ENCODE measurements at regions not wholly inside any gene's neighbourhood (a gene's known extent, or its start where the extent isn't known, plus 50 kb on each side); places are given as distances from the start of the nearest gene placed in this dataset.
"Not testable (repeated sequence)": the region's sequence is repeated elsewhere in the genome, so short reads cannot be mapped to it uniquely, and the experiment has no call there.

DNA sequence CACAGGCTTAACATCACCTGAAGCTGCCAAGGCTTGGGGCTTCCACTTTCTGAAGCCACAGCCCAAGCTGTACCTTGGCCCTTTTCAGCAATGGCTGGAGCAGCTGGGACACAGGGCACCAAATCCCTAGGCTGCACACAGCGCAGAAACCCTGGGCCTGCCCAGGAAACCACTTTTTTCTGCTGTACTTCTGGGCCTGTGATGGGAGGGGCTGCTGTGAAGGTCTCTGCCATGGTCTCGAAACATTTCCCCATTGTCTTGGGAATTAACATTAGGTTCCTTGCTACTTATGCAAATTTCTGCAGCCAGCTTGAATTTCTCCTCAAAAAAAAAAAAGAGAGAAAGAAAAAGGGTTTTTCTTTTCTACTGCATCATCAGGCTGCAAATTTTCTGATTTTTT lies 219.1 kb downstream of the RPL10L start:
- DNase-seq: no peak

DNA sequence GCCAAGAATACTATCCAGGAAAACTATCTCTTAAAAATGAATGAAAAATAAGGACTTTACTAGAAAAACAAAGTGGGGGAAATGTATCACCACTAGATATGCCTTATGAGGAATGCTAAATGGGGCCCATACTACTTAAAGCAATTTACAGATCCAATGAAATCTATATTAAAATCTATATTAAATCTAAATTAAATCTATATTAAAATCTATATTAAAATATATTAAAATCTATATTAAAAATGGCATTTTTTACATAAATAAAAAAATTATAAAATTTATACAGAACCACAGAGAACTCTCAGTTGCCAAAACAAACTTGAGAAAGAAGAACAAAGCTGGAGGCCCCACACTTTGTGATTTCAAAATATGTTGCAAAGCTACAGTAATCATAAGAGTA lies 234.5 kb downstream of the RPL10L start:
- DNase-seq: no peak

DNA sequence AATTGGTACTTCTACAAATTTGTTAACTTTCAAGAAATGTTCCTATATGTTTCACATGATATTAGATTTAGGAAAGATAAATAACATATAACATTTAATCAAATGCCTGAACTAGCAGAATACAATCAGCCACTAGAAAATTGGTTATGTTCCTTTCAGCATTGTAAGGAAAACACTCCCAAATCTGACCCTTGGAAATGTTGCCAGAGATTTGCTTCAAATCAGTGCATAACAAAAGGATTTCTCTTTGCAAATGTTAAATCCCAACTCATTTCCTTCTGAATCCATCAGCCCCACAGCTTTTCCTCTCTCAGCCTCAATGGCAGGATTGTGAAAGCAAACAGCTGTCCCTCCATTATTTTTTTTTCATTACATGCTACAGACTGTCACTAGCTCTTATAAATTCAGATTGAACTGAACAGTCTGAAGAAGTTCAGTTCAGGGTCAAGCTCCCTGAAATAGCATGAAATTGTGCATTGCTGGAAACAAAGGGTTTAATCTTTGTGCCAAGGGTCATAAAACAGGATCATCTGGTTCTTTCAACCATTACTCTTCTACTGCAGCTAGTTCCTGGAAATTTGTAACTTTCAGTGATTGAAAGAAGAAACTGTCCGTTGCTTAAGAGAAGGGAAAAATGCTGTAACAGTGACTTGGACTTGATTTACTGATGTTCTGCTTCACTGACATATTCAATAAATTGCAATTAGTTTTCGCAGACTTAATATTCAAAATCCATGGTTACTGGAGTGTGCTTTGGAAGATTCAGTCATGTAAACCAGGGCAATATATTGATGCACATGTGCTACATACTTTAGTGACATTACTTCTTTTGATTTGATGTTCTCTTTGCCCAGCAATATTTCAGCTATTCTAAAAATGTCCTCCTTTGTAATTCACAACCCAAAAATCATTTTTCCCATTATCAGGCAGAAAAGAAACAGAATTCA lies 246.4 kb downstream of the RPL10L start:
- DNase-seq: no peak

DNA sequence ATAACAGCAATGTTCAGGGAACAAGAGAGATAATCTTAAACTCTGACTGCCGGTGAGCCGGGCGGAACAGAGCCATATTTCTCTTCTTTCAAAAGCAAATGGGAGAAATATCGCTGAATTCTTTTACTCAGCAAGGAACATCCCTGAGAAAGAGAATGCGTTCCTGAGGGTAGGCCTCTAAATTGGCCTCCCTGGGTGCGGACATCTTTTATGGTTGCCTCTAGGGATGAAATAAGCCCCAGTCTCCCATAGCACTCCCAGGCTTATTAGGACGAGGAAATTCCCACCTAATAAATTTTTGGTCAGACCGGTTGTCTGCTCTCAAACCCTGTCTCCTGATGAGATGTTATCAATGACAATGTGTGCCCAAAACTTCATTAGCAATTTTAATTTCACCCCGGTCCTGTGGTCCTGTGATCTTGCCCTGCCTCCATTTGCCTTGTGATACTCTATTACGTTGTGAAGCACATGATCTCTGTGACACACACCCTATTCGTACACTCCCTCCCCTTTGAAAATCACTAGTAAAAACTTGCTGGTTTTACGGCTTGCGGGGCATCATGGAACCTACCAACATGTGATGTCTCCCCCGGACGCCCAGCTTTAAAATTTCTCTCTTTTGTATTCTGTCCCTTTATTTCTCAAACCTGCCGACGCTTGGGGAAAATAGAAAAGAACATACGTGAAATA lies 249.4 kb downstream of the RPL10L start:
- DNase-seq: not testable (repeated sequence)

DNA sequence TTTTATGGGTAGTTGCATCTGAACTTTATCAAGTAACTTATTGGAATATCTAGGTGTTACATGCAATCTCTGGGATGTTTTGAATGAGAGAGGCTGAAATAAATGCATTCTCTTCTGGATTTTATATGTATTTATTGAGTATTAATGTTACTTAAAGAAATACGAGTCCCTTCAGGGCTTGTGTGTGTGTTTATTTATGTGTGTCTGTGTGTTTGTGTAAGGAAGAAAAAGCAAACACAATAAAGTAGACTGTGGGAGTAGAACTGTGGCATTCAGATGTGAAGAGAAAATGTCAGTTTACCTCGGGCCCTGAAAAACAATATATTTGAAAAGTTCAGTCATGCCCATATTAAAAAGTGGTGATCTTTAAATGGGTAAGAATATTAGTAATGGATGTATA lies 250.5 kb downstream of the RPL10L start:
- no peak for DNase-seq

DNA sequence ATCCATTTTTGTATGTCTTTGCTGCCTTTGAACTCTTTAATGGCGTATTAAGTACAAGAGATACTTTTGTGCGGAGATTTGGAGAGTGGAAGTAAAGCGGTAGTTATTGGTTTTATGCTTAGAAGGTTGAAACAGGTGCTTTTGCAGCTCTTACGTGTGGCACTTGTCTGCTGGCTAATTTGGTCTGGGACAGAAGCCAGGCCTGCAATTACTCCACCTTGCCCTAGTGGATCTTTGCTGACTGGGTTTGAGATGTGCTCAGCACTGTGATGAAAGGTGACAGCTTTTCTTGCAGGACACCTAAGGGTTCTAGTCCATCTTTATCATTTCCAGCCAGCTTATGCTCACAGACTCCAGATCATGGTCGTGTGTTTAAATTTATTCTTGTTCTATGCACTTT lies 252.5 kb downstream of the RPL10L start:
- no peak for DNase-seq

DNA sequence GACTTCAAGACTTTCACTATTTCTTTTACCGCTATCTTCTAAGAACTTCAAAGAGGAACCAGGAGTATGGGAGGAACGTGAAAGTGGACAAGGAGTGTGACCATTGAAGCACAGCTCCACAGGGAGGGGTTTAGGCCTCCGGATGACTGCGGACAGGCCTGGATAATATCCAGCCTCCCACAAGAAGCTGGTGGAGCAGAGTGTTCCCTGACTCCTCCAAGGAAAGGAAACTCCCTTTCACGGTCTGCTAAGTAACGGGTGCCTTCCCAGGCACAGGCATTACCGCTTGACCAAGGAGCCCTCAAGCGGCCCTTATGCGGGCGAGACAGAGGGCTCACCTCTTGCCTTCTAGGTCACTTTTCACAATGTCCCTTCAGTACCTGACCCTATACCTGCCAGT lies 267.0 kb downstream of the RPL10L start:
- DNase-seq: no peak

DNA sequence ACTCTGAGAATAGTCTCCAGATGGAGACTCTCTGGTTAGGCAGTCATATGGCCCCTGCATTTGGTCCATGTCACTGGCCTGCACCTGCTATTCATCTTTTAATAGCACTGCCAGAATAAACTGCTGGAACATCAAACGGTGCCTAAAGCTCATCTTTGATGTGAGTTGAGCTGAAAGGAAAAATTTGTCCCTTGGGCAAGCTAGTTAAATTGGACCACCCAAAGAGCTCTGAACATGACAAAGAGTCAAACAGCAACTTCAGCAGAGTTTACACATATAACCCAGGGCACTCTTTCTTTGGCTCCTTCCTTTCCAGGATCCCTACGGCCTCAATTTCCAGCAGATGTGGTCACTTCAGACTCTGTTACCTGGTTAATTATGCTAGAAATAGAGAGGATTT lies 269.9 kb downstream of the RPL10L start:
- DNase-seq: no peak

DNA sequence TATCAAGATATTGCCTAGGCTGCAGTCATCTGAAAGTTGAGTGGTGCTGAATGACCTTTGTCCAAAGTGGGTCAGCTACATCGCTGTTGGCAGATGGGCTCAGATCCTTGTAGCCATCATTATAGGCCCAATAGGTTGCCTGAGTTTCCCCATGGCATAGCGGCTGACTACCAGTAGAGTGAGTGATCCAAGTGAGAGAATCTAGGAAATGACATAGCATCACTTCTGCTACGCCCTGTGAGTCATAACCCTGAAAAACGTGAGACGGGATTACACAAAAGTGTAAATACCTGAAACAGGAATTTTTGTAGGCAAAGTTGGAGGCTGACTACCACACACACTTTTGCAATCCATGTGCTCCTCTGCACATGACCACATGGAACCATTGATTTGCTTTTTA lies 273.3 kb downstream of the RPL10L start:
- no peak for DNase-seq

DNA sequence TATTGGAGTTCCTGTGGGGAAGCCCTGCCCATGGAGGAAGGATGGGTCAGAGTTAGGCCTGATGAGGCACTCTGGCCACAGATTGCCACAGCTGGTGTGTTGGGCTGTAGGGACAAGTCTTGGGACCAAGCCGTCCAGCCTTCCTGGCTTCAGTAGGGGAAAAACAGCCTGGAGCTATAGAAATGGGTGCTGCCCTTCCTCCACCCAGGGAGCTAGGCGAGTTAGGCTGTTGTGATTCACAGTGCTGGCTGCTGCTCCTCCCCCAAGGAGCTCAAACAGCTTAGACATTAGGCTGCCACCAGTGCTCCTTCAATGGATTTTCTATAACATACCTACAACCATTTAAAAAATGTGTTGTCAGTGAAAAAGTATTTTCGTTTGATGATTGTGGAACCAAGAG lies 274.3 kb downstream of the RPL10L start:
- no peak for DNase-seq

DNA sequence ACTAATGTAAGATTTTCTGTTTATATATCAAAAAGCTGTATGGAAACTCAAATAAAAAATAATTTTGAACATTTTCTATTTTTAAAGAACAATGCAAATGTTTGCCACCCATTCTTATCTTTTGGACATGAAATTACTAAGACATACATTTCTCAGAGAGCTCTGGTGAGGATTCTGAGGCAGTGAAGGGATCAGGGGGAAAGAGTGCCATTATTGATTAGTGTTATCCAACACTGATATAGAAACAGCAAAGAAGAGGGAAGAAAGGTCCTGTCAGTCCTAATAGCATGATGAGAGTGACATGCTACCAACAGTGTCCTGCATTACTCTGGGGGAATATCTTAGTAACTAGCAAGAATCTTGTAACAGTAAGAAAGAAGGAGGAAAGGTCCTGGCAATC lies 282.2 kb downstream of the RPL10L start:
- DNase-seq: no peak

DNA sequence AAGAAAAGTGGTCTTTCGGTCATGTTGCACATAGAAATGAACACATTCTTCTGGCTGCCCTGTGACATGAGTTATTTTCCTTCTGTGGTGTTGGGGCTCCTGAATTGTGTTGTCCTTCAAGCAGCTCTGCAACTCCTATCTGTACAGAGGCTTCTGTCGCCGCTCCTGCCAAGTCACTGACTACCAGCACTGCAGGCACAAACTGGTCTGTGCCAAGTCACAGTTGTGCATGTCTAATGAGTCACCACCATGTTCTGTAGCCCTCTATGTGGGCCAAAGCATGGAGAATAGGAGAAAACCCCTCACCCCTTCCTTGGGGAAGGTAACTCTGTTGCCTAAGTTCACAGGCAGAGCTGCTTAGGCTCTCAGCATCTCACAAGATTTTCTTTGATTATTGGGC lies 283.3 kb downstream of the RPL10L start:
- DNase-seq: no peak

DNA sequence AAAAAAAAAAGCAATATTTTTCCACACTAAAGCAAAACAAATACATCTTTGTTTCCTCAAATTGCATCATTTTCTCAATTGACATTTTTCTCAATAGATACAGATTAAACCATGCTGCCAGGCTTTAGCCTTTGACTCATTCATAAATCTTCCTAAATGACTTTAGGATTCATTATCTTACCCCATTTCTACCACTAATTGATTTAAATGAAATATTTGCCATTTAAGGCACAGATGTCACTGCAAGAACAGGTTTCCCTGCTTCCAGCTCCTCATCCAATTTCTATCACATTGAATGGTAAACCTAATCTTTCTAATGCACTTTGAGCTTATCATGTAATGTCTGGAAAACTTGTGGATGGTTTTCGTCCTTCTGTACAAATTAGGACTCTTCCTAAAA lies 298.7 kb downstream of the RPL10L start:
- DNase-seq: no peak

DNA sequence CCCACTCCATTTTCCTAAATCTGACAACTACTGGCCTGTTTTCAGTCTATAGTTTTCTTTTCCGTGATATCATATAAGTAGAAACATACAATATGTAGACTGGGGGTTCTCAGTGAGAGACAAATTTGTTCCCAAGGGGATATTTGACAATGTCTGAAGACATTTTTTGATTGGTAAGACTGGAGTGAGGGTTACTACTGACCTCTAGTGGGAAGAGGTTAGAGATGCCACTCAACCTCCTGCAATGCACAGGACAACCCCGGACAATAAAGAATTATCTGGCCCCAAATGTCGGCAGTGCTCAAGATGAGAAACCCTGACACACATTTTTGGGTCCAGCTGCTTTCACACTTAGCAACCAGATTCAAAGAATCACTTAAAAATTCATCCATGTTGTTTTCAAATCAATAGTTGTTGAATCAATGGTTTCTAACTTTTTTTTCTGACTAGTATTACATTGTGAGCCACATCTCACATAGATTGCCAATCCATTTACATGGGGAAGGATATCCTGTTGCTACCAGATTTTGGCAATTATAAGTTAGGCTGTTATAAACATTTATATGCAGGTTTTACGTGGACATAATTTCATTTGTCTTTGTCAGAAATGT lies 307.1 kb downstream of the RPL10L start:
- peak; percentile 28 to 63 for DNase-seq

DNA sequence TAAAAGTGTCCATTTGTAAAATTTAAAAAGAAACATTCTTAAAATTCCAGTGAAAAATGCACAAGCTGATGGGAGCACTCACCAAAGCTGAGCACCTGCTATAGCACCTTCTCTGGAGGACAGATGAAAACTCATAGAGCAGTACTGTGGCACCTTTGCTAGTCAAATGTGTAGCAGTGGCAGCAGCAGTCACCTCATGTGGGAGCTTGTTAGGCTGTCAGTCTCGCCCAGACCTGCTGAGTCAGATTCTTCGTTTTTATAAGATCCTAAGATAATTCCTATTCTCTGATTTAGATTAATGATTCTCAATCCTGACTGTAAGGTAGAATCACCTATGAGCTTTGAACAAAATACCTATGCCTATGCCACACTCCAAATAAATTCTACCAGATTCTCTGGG lies 325.8 kb downstream of the RPL10L start:
- DNase-seq: no peak

DNA sequence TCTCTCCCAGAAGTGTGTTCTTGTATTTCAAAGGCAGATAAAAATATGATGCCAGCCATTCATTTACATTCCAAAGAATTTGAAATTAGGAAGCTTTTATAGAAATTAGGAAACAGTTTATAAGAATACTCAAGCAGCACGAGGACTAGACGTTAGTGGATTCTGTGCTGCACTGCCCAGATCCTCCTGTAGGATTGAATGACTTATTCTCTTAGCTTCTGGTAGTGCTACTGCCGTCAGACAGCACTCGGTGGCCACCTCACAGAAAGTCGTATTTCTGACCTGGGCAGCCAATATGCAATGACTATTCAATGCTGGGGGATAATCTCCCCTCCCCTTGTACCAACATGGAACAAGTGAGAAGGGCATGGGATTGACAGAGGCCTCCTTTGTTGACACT lies 326.4 kb downstream of the RPL10L start:
- no peak for DNase-seq

DNA sequence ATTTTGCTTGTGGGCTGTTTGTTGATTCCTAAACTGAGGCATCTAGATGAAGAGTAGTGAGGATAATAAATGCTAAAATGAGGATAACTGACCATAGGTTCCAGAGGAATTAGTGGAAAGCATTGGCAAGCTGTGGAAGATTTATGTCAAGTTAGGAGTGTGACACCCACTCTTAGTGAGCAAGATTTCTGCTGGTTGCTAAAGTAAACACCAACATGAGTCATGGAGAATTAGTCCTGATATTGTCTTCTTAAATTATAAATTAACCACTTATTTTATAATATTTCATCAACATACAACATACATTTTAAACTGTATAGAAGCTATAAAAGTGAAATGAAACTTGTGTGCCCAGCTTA lies 328.2 kb downstream of the RPL10L start:
- DNase-seq: no peak

DNA sequence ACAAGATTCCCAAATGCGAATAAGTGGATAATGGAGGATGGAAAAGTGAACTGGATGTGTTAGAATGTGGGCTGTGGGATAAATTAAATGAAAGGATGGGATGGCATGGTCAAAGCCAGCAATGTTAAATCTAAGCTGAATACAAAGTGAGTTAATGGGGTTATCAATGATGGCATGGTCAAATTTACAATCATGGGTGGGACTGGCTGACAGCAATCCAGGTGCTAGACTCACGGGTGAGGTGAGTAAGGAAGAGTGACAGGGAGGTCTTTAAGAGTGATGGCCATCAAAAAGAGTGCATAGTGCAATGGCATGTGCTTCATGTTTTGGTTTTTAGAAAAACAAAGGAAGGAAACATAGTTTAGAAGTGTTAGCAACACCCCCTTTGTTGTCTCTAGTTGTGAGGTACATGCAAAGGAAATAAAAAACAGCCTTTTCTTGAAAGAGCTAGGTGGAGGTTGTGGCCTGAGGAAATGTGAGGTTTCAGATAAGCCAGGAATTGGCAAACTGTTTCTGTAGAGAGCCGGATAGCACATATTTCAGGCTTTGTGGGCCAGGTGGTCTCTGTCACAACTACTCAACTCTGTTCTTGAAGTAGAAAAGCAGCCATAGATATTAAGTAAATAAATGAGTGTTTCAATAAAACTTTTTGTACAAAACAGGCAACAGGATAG lies 328.7 kb downstream of the RPL10L start:
- DNase-seq: no peak

DNA sequence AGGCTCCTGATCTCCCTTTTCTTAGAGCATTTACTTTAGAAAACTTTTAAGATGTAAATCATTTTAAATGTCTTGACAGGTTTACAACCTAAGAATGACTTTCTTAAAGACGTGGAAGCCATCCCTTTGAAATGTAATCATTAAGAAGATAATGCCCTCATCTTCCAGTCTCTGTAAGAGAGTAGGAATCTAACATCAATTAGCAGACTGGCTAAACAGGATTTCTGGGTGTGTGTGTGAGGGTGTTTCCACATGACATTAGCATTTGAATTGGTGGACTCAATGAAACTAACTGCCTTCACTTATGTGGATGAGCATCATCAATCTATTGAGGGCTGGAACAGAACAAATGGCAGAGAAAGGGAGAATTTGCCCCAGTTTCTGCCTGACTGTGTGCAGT lies 329.5 kb downstream of the RPL10L start:
- DNase-seq: no peak

DNA sequence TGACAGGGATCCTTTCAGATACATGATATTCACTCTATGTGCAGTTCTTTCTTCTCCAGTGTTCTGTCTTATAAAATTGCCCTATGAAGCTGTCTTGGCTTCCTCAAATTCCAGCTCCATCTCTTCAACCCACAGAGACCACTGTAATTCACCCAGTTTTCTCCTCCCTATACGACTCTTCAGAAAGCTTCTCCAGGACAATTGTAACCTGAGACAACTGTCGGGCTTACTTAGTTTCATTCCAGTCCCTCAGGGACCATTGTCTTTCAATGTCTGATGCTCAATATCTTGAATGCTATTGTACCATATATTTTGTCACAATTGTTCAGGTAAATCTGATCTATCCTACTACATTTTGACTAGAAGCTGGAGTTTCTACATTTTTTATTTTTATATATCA lies 345.3 kb downstream of the RPL10L start:
- DNase-seq: no peak

DNA sequence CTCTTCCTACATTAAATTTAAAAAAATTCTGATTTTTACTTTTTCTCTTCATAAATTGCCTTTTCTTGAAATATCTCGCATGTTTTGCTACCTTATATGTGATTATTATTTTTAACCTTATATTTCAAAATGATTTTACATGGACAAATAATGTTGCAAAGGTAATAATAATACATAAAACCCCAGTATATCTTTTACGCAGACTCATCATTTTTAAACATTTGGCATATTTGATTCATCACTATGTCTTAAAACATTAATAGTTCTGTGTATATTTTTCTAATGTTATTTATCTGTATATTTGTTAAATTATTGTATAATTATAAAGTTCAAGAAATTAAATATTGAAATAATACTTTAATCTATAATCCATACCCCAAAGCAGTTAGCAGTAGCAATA lies 350.8 kb downstream of the RPL10L start:
- no peak for DNase-seq

DNA sequence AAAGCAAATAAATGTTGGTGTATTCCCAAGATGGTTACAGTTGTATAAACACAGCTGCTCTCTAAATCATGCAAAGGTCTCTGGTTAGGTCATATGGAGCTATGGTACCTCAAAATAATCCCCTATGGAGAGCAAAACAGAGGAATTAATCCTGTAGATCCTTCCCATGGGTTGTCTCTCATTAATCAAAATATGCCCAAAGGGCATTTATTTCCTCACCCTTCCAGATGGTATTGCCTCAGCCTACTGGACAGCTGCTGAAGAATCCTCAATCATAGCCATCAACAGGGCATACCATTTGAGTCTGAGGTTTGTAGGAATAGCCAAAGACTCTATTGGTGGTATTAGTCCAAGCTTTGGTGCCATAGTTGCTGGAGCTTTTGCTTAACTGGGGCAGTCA lies 360.9 kb downstream of the RPL10L start:
- peak in 1 of 2 experiments; percentile 21 for DNase-seq

DNA sequence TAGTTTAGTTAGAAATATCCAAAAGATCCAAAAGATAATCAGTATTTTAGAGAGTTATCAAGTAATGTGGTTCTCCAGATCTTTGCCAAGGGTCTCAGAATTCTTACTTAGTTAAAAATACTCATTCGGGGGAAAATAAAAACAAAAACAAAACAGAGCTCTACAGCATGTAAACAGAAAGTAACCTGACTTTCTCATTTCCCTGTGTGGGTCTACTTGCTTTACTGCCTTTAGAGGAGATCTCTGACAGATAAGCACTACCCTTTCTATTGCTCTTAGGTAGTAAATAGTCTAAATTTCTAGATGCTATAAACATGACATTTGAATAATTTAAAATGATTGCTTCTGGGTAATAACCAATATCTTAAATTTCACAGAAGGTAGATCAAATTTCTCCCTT lies 371.8 kb downstream of the RPL10L start:
- no peak for DNase-seq

DNA sequence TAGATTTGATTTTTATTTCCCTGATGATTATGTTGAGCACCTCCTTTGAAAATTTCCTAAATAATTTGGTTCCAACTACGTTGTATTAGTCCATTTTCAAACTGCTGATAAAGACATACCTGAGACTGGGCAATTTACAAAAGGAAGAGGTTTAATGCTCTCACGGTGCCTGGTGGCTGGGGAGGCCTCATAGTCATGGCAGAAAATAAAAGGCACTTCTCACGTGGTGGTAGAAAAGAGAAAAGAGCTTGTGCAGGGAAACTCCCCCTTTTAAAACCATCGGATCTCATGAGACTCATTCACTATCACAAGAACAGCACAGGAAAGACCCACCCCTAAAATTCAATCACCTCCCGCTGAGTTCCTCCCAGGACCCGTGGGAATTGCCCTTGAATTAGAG lies 372.3 kb downstream of the RPL10L start:
- DNase-seq: no peak

Measured in NCI-H524 (cell line).